ENCODE measurements at regions not wholly inside any gene's neighbourhood (a gene's known extent, or its start where the extent isn't known, plus 50 kb on each side); places are given as distances from the start of the nearest gene placed in this dataset.

GRCh38 chr16:73710526-73710925, 586.1 kb upstream of the PSMD7 start:
- no peak for TF ChIP-seq CTCF (IDR thresholded peaks at IDR 0.05)
- no peak for TF ChIP-seq POLR2AphosphoS5 (IDR thresholded peaks at IDR 0.05; ENCODE audit: low read depth, low read length)
- no peak for TF ChIP-seq REST (IDR thresholded peaks at IDR 0.05; ENCODE audit: insufficient read depth in 1 of 2, low read depth in 2 of 2, low read length in 1 of 2)
- no peak for TF ChIP-seq TCF7L2 (IDR thresholded peaks at IDR 0.05; ENCODE audit: low read depth, low read length)
- H3K4me3 ChIP-seq (ENCODE audit: low read depth in 2 of 2, low read length in 2 of 2), result no peak overlapping the region
- intact Hi-C loops (cut with micrococcal nuclease; ENCODE audit: unreplicated experiment) (no loop called here), in situ Hi-C loops (cut with HindIII; ENCODE audit: low pct_unique_long_range_greater_than_20kb, low sequenced_read_pairs) (no loop called here)
- no peak for DNase-seq (ENCODE audit: low read depth, low spot score)
- ATAC-seq, result no peak
- H3K27me3 ChIP-seq (ENCODE audit: control insufficient read depth, insufficient read depth, low read length), result no peaks in the 10 kb centered on the region
- no peaks in the 10 kb centered on the region for H3K4me1 ChIP-seq (ENCODE audit: control insufficient read depth, insufficient read depth, low read length)
- H3K27ac ChIP-seq (ENCODE audit: low read length), result no peak overlapping the region
- ChIA-PET POLR2A (no interaction called here), CTCF (no interaction called here)
- no TSS peak for BruUV-seq (replicated peaks)
- H3K9me3 ChIP-seq (ENCODE audit: control insufficient read depth, insufficient read depth, low read depth, low read length), result no peaks in the 10 kb centered on the region
- no peaks in the 10 kb centered on the region for H3K36me3 ChIP-seq (ENCODE audit: control insufficient read depth, insufficient read depth, low read length)

- BruUV-seq (replicated peaks), result no TSS peak
- no peaks in the 10 kb centered on the region for H3K4me1 ChIP-seq (ENCODE audit: control insufficient read depth, insufficient read depth, low read length)
- ChIA-PET POLR2A (no interaction called here), CTCF (no interaction called here)
- DNase-seq (ENCODE audit: low read depth, low spot score) (no peak), ATAC-seq (no peak)
- intact Hi-C loops (cut with micrococcal nuclease; ENCODE audit: unreplicated experiment) (no loop called here), in situ Hi-C loops (cut with HindIII; ENCODE audit: low pct_unique_long_range_greater_than_20kb, low sequenced_read_pairs) (no loop called here)
- H3K9me3 ChIP-seq (ENCODE audit: control insufficient read depth, insufficient read depth, low read depth, low read length), result no peaks in the 10 kb centered on the region
- TF ChIP-seq TCF7L2 (IDR thresholded peaks at IDR 0.05; ENCODE audit: low read depth, low read length), result no peak
- no peaks in the 10 kb centered on the region for H3K36me3 ChIP-seq (ENCODE audit: control insufficient read depth, insufficient read depth, low read length)
- H3K27me3 ChIP-seq (ENCODE audit: control insufficient read depth, insufficient read depth, low read length), result no peaks in the 10 kb centered on the region
- no peak overlapping the region for H3K4me3 ChIP-seq (ENCODE audit: low read depth in 2 of 2, low read length in 2 of 2)
- no peak overlapping the region for H3K27ac ChIP-seq (ENCODE audit: low read length)
Observed at GRCh38 chr16:73707863-73708262, 588.8 kb upstream of the PSMD7 start.

- intact Hi-C loops (cut with micrococcal nuclease; ENCODE audit: unreplicated experiment) (no loop called here), in situ Hi-C loops (cut with HindIII; ENCODE audit: low pct_unique_long_range_greater_than_20kb, low sequenced_read_pairs) (no loop called here)
- no peaks in the 10 kb centered on the region for H3K36me3 ChIP-seq (ENCODE audit: control insufficient read depth, insufficient read depth, low read length)
- H3K4me1 ChIP-seq (ENCODE audit: control insufficient read depth, insufficient read depth, low read length), result no peaks in the 10 kb centered on the region
- H3K4me3 ChIP-seq (ENCODE audit: low read depth in 2 of 2, low read length in 2 of 2), result no peak overlapping the region
- DNase-seq (ENCODE audit: low read depth, low spot score) (no peak), ATAC-seq (no peak)
- BruUV-seq (replicated peaks), result no TSS peak
- ChIA-PET CTCF (no interaction called here), POLR2A (no interaction called here)
- no peaks in the 10 kb centered on the region for H3K9me3 ChIP-seq (ENCODE audit: control insufficient read depth, insufficient read depth, low read depth, low read length)
- H3K27me3 ChIP-seq (ENCODE audit: control insufficient read depth, insufficient read depth, low read length), result no peaks in the 10 kb centered on the region
- H3K27ac ChIP-seq (ENCODE audit: low read length), result no peak overlapping the region
- TF ChIP-seq REST (IDR thresholded peaks at IDR 0.05; ENCODE audit: insufficient read depth in 1 of 2, low read depth in 2 of 2, low read length in 1 of 2) (no peak), CTCF (IDR thresholded peaks at IDR 0.05) (no peak), POLR2AphosphoS5 (IDR thresholded peaks at IDR 0.05; ENCODE audit: low read depth, low read length) (no peak), TCF7L2 (IDR thresholded peaks at IDR 0.05; ENCODE audit: low read depth, low read length) (no peak), SIN3A (IDR thresholded peaks at IDR 0.05; ENCODE audit: borderline replicate concordance, insufficient read depth, low read depth, low read length) (no peak)
Observed at GRCh38 chr16:73703891-73704290, 592.7 kb upstream of the PSMD7 start.

All from Panc1 (cell line).